SJSA1 (cell line): ENCODE measurements at regions not wholly inside any gene's neighbourhood (a gene's known extent, or its start where the extent isn't known, plus 50 kb on each side); places are given as distances from the start of the nearest gene placed in this dataset.
A peak's percentile ranks its signal among the peaks of the same experiment; 100 is the strongest.
"Not testable (repeated sequence)": the region's sequence is repeated elsewhere in the genome, so short reads cannot be mapped to it uniquely, and the experiment has no call there.

Experiments used
- DNase-seq, 2 experiments: peaks; one replicate each; pipeline ENCODE4 v3.0.0-alpha.2; 2015 to 2020; ENCODE audit warnings: low spot score in 2 of 2, low read depth in 1 of 2
- H3K27ac ChIP-seq: fragments of 250-450 bp; sonication (Bioruptor Pico); 2 replicates; pipeline ENCODE4 v1.5.1; 2020; ENCODE audit warnings: mild to moderate bottlenecking, moderate library complexity
- H3K27me3 ChIP-seq: fragments of 250-450 bp; sonication (Bioruptor Pico); replicated peaks from 2 replicates; pipeline ENCODE4 v1.5.1; 2020; ENCODE audit warnings: mild to moderate bottlenecking, moderate library complexity
- H3K36me3 ChIP-seq: fragments of 250-450 bp; sonication (Bioruptor Pico); 2 replicates; pipeline ENCODE4 v1.5.1; 2020; ENCODE audit warnings: mild to moderate bottlenecking
- H3K4me1 ChIP-seq: fragments of 250-450 bp; sonication (Bioruptor Pico); replicated peaks from 2 replicates; pipeline ENCODE4 v1.6.1; 2021; ENCODE audit warnings: mild to moderate bottlenecking
- H3K4me3 ChIP-seq: fragments of 250-450 bp; sonication (Bioruptor Pico); 2 replicates; pipeline ENCODE4 v1.5.1; 2020; ENCODE audit warnings: mild to moderate bottlenecking
- H3K9me3 ChIP-seq: fragments of 250-450 bp; sonication (Bioruptor Pico); replicated peaks from 2 replicates; pipeline ENCODE4 v1.5.1; 2020; ENCODE audit warnings: mild to moderate bottlenecking

GRCh38 chr14:97162621-97163020 is 365.4 kb downstream of the VRK1 start:
- Histone ChIP-seq H3K4me3 (no peak overlapping the region), H3K27ac (no peak overlapping the region), H3K27me3 (no peaks in the 10 kb centered on the region)

GRCh38 chr14:97164021-97164420 is 366.8 kb downstream of the VRK1 start:
- Histone ChIP-seq H3K4me1 (no peaks in the 10 kb centered on the region), H3K9me3 (no peaks in the 10 kb centered on the region), H3K36me3 (no peaks in the 10 kb centered on the region), H3K27me3 (no peaks in the 10 kb centered on the region), H3K4me3 (no peak overlapping the region), H3K27ac (no peak overlapping the region)
- DNase-seq: no peak

More at GRCh38 chr14:97162621-97163020, 365.4 kb downstream of the VRK1 start:
- Histone ChIP-seq H3K36me3 (no peaks in the 10 kb centered on the region), H3K4me1 (no peaks in the 10 kb centered on the region), H3K9me3 (no peaks in the 10 kb centered on the region)
- no peak for DNase-seq

DNA sequence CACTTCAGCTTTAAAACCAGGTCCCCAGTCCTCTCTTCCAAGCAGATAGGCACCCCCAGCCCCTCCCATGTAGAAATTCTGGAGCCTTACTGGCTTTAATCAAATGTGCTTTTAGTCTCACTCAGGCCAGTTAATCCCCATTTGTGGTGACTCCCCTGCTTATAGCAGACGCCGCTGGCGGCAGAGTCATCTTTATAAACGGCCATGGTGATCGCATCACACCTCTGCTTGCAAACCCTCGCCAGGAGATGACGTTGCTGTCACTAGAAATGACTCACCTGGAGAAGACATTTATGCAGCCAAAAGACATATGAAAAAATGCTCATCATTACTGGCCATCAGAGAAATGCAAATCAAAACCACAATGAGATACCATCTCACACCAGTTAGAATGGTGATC is 369.3 kb downstream of the VRK1 start:
- Histone ChIP-seq H3K27ac (no peak overlapping the region), H3K27me3 (no peaks in the 10 kb centered on the region), H3K9me3 (no peaks in the 10 kb centered on the region), H3K4me3 (no peak overlapping the region), H3K36me3 (no peaks in the 10 kb centered on the region), H3K4me1 (no peaks in the 10 kb centered on the region)
- DNase-seq: no peak

- H3K4me1 ChIP-seq, H3K27ac ChIP-seq, H3K36me3 ChIP-seq, H3K4me3 ChIP-seq, DNase-seq, H3K9me3 ChIP-seq, H3K27me3 ChIP-seq: not testable (repeated sequence)
These were observed 370.4 kb downstream of the VRK1 start for GRCh38 chr14:97167577-97167976.

DNA sequence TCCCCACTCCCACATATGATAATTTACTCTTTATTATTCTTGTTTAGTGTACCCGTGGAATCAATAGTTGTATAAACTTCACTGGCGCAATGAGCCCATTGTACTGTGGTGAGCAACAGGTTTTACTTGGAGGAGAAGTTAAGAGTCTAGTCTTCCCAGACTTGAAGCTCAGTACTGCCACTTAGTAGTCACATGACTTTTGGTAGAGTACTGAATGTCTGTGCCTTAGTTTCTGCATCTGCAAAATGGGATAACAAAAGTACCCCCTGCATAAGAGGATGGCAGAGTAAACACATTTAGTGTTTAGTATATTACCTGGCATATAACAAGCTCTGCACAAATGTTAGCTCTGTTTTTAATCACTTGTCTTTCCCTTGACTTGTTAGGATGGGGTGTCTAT is 375.5 kb downstream of the VRK1 start:
- H3K27me3 ChIP-seq: no peaks in the 10 kb centered on the region
- DNase-seq: no peak
- H3K9me3 ChIP-seq: no peaks in the 10 kb centered on the region
- no peak overlapping the region for H3K27ac ChIP-seq
- H3K4me1 ChIP-seq: no peaks in the 10 kb centered on the region
- H3K36me3 ChIP-seq: no peaks in the 10 kb centered on the region
- no peak overlapping the region for H3K4me3 ChIP-seq

DNA sequence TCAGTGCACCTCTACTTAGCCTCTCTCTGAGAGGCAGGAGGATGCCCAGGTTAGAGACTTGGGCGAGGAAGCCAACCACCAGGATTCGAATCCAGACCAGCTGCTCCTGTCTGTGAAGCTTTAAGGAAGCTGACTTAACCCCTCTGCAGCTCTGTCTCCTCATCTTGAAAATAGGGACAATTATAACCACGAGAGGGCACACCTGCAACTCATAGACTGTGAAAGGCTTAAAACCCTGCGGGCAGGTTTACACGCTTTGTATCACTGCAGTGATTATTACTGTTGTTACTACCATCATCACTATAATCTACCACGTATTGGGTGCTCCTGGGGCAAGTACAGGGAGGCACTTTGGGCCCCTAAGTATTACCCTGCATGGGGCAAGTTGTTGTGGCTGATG is 379.8 kb downstream of the VRK1 start:
- Histone ChIP-seq H3K4me1 (peaks cover 14% of the 10 kb centered on the region), H3K4me3 (no peak overlapping the region), H3K27ac (no peak overlapping the region), H3K27me3 (no peaks in the 10 kb centered on the region), H3K36me3 (no peaks in the 10 kb centered on the region), H3K9me3 (0 out of 2 replicates have a peak, but pooled peaks cover 3% of the 10 kb centered on the region)
- peak in 1 of 2 experiments; percentile 5 for DNase-seq

DNA sequence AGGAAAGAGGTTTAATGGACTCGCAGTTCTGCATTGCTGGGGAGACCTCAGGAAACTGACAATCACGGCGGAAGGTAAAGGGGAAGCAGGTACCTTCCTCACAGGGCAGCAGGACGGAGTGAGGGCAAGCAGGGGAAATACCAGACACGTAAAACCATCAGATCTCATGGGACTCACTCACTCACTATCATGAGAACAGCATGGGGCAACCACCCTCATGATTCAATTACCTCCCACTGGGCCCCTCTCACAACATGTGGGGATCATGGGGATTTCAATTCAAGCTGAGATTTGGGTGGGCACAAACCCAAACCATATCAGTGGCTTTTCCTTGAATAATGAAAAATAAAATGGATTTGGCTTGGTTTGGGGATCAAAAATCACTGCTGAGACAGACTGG is 380.5 kb downstream of the VRK1 start:
- H3K27me3 ChIP-seq: no peaks in the 10 kb centered on the region
- no peak for DNase-seq
- H3K4me3 ChIP-seq: no peak overlapping the region
- no peaks in the 10 kb centered on the region for H3K36me3 ChIP-seq
- peaks cover 14% of the 10 kb centered on the region for H3K4me1 ChIP-seq
- H3K27ac ChIP-seq: no peak overlapping the region
- H3K9me3 ChIP-seq: 0 out of 2 replicates have a peak, but pooled peaks cover 3% of the 10 kb centered on the region

GRCh38 chr14:97178781-97179180 is 381.6 kb downstream of the VRK1 start:
- no peaks in the 10 kb centered on the region for H3K36me3 ChIP-seq
- H3K4me1 ChIP-seq: peaks cover 14% of the 10 kb centered on the region
- no peak overlapping the region for H3K27ac ChIP-seq
- DNase-seq: no peak
- 0 out of 2 replicates have a peak, but pooled peaks cover 3% of the 10 kb centered on the region for H3K9me3 ChIP-seq
- H3K4me3 ChIP-seq: no peak overlapping the region
- H3K27me3 ChIP-seq: no peaks in the 10 kb centered on the region

DNA sequence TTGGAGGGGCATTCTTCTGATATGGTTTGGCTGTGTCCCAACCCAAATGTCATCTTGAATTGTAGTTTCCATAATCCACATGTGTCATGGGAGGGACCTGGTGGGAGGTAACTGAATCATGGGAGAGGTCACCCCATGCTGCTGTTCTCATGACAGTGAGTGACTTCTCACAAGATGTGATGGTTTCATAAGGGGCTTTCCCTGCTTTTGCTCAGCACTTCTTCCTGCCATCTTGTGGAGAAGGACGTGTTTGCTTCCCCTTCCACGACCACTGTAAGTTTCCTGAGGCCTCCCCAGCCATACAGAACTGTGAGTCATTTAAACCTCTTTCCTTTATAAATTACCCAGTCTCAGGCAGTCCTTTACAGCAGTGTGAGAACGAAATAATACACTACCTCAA is 382.4 kb downstream of the VRK1 start:
- no peak for DNase-seq
- Histone ChIP-seq H3K4me3 (no peak overlapping the region), H3K4me1 (peaks cover 14% of the 10 kb centered on the region), H3K9me3 (0 out of 2 replicates have a peak, but pooled peaks cover 3% of the 10 kb centered on the region), H3K36me3 (no peaks in the 10 kb centered on the region), H3K27me3 (no peaks in the 10 kb centered on the region), H3K27ac (no peak overlapping the region)

- no peak overlapping the region for H3K27ac ChIP-seq
- H3K27me3 ChIP-seq: no peaks in the 10 kb centered on the region
- 0 out of 2 replicates have a peak, but pooled peaks cover 3% of the 10 kb centered on the region for H3K9me3 ChIP-seq
- no peak overlapping the region for H3K4me3 ChIP-seq
- H3K36me3 ChIP-seq: no peaks in the 10 kb centered on the region
- DNase-seq: peak; percentile 52 to 71
- H3K4me1 ChIP-seq: peaks cover 14% of the 10 kb centered on the region
These were observed 383.4 kb downstream of the VRK1 start for GRCh38 chr14:97180304-97181200.

DNA sequence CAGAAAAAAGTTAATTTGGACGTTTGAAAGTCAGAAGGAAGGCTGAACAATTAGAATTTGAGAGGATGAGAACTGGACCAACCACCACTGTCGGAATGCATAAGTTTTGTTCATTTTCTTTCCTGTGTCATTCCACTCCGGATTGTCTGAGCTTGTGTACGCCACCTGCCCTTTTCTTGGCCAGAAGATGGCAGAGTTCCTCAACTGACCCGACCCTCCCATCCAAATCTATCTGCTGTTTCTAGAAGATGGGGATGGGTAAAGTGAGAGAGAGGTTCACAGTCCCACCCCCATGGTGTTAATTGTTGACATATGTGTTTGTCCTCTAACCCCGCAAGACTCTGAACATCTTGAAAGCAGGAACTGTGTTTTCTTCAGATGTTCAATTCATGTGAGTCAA is 388.0 kb downstream of the VRK1 start:
- no peak overlapping the region for H3K27ac ChIP-seq
- no peaks in the 10 kb centered on the region for H3K27me3 ChIP-seq
- DNase-seq: peak in 1 of 2 experiments; percentile 12
- H3K4me3 ChIP-seq: no peak overlapping the region
- peaks cover 7% of the 10 kb centered on the region for H3K4me1 ChIP-seq
- H3K36me3 ChIP-seq: no peaks in the 10 kb centered on the region
- H3K9me3 ChIP-seq: 0 out of 2 replicates have a peak, but pooled peaks cover 3% of the 10 kb centered on the region

- H3K27me3 ChIP-seq: no peaks in the 10 kb centered on the region
- H3K36me3 ChIP-seq: no peaks in the 10 kb centered on the region
- H3K27ac ChIP-seq: no peak overlapping the region
- no peak overlapping the region for H3K4me3 ChIP-seq
- H3K4me1 ChIP-seq: no peaks in the 10 kb centered on the region
- no peak for DNase-seq
- H3K9me3 ChIP-seq: no peaks in the 10 kb centered on the region
These were observed 390.7 kb downstream of the VRK1 start for GRCh38 chr14:97187916-97188315.

DNA sequence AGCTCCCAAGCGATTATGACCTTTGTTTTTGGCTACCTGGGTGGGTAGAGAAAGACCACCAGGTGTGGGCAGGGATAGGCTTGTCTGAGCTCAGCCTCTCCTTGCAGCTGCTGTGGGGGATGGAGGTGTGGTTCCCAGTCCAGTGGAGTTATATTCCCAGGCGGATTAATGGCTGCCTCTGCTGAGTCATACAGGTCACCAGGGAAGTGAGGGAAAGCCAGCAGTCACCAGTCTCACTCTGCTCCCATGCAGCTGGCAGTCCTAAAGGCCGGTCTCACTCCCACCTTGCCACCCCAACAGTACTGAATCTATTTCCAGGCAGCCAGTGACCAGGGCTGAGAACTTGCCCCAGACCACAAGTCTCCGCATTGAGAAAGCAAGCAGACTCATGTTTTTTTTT is 399.2 kb downstream of the VRK1 start:
- DNase-seq: no peak
- H3K36me3 ChIP-seq: no peaks in the 10 kb centered on the region
- H3K4me3 ChIP-seq: no peak overlapping the region
- no peak overlapping the region for H3K27ac ChIP-seq
- H3K4me1 ChIP-seq: no peaks in the 10 kb centered on the region
- H3K9me3 ChIP-seq: no peaks in the 10 kb centered on the region
- no peaks in the 10 kb centered on the region for H3K27me3 ChIP-seq

DNA sequence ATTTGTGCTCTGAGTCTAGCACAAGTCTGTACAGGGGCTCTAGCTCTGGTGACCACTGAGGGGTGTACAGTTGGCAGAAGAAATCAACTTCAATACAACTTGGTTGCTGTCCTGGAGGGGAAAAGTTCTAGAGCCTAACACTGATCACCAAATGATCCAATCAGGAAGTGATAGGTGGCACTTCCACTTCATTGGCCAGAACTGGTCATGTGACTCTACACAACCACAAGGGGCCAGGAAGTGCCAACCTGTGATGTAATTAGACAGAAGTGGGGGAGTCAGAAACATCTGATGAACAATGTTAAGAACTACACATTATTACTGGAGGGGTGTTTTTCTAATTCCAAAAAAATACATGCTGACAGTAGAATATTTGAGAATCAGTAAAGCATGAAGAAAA is 401.6 kb downstream of the VRK1 start:
- DNase-seq: no peak
- Histone ChIP-seq H3K4me1 (no peaks in the 10 kb centered on the region), H3K9me3 (no peaks in the 10 kb centered on the region), H3K27ac (no peak overlapping the region), H3K27me3 (no peaks in the 10 kb centered on the region), H3K36me3 (no peaks in the 10 kb centered on the region), H3K4me3 (no peak overlapping the region)
